DND-41 (cell line): ENCODE measurements at regions not wholly inside any gene's neighbourhood (a gene's known extent, or its start where the extent isn't known, plus 50 kb on each side); places are given as distances from the start of the nearest gene placed in this dataset.
"Not testable (repeated sequence)": the region's sequence is repeated elsewhere in the genome, so short reads cannot be mapped to it uniquely, and the experiment has no call there.

ENCODE experiments used
- ATAC-seq: fragments of 200-7000 bp; cut with Tn5 transposase; 3 replicates; pipeline ENCODE4 v1.9.1; 2021; ENCODE audit warnings: low read depth; ENCODE audit not compliant: insufficient read depth
- DNase-seq: peaks from one replicate; pipeline ENCODE4 v3.0.0-alpha.2; 2020
- H2AFZ ChIP-seq: 2 replicates; pipeline ENCODE4 v1.6.0; 2012; ENCODE audit warnings: low read depth, low read length
- H3K27ac ChIP-seq: 2 replicates; pipeline ENCODE4 v1.5.1; 2012; ENCODE audit warnings: low read length, inconsistent platforms
- H3K27me3 ChIP-seq: fragments of 200-600 bp; sonication (generic); 2 replicates; pipeline ENCODE4 v1.6.0; 2012; ENCODE audit warnings: low read length, mild to moderate bottlenecking, inconsistent platforms; ENCODE audit not compliant: insufficient read depth, poor library complexity
- H3K36me3 ChIP-seq: 2 replicates; pipeline ENCODE4 v1.5.1; 2012; ENCODE audit warnings: low read length, inconsistent platforms; ENCODE audit not compliant: insufficient read depth
- H3K4me1 ChIP-seq: 2 replicates; pipeline ENCODE4 v1.5.1; 2012; ENCODE audit warnings: mild to moderate bottlenecking, low read length; ENCODE audit not compliant: insufficient read depth
- H3K4me2 ChIP-seq: 2 replicates; pipeline ENCODE4 v1.6.0; 2012; ENCODE audit warnings: mild to moderate bottlenecking, moderate library complexity, low read length, inconsistent platforms; ENCODE audit not compliant: insufficient read depth
- H3K4me3 ChIP-seq, 2 experiments: fragments of 200-600 bp in 1 of 2; shearing (Covaris generic) in 1 of 2; 2 replicates each; pipeline ENCODE4 v1.5.1; 2012 to 2016; ENCODE audit warnings: inconsistent platforms in 2 of 2, low read length in 2 of 2, mild to moderate bottlenecking in 2 of 2, low read depth in 1 of 2, moderate library complexity in 1 of 2
- H3K79me2 ChIP-seq: 2 replicates; pipeline ENCODE4 v1.6.0; 2012; ENCODE audit warnings: low read length, inconsistent platforms; ENCODE audit not compliant: insufficient read depth
- H3K9ac ChIP-seq: 2 replicates; pipeline ENCODE4 v1.6.0; 2012; ENCODE audit warnings: low read depth, mild to moderate bottlenecking, inconsistent platforms, low read length, moderate library complexity
- H3K9me3 ChIP-seq: 2 replicates; pipeline ENCODE4 v1.5.1; 2012; ENCODE audit warnings: low read length, moderate library complexity, mild to moderate bottlenecking, inconsistent platforms; ENCODE audit not compliant: insufficient read depth, severe bottlenecking
- H4K20me1 ChIP-seq: 2 replicates; pipeline ENCODE4 v1.6.0; 2012; ENCODE audit warnings: low read length; ENCODE audit not compliant: insufficient read depth
- CTCF ChIP-seq: IDR thresholded peaks from 2 replicates; pipeline ENCODE4 v1.5.1; 2012; ENCODE audit warnings: borderline replicate concordance, low read length, moderate library complexity, mild to moderate bottlenecking; ENCODE audit not compliant: poor library complexity, severe bottlenecking; ENCODE audit errors: extremely low read depth
- EZH2 ChIP-seq: IDR thresholded peaks from 3 replicates; pipeline ENCODE4 v1.6.1; 2012; ENCODE audit warnings: borderline replicate concordance, low read depth, mild to moderate bottlenecking, moderate library complexity, low read length, inconsistent platforms; ENCODE audit not compliant: severe bottlenecking

- no peak overlapping the region for H3K4me3 ChIP-seq
- no peaks in the 10 kb centered on the region for H4K20me1 ChIP-seq
- TF ChIP-seq CTCF = no peak
- TF ChIP-seq EZH2 = no peak
- no peaks in the 10 kb centered on the region for H3K36me3 ChIP-seq
- no peaks in the 10 kb centered on the region for H3K79me2 ChIP-seq
- ATAC-seq = no peak
- H3K27me3 ChIP-seq = peaks cover 8% of the 10 kb centered on the region
- no peak overlapping the region for H3K27ac ChIP-seq
- H3K9me3 ChIP-seq = no peaks in the 10 kb centered on the region
- no peak overlapping the region for H3K4me2 ChIP-seq
- no peak for DNase-seq
- no peaks in the 10 kb centered on the region for H3K4me1 ChIP-seq
- H3K9ac ChIP-seq = no peak overlapping the region
- no peak overlapping the region for H2AFZ ChIP-seq
Observed at GRCh38 chr13:112161521-112162301, 94.8 kb downstream of the SOX1 start.

GRCh38 chr13:112163691-112164660 lies 97.0 kb downstream of the SOX1 start:
- H3K27me3 ChIP-seq = peaks cover 11% of the 10 kb centered on the region
- H3K9me3 ChIP-seq, DNase-seq, H3K4me2 ChIP-seq, H3K4me1 ChIP-seq, H2AFZ ChIP-seq, H3K27ac ChIP-seq, H3K36me3 ChIP-seq, H3K79me2 ChIP-seq, H4K20me1 ChIP-seq, H3K4me3 ChIP-seq, ATAC-seq, H3K9ac ChIP-seq: not testable (repeated sequence)

GRCh38 chr13:112165712-112166111 lies 98.8 kb downstream of the SOX1 start:
- Histone ChIP-seq H3K36me3 (no peaks in the 10 kb centered on the region), H3K9ac (no peak overlapping the region), H3K4me3 (no peak overlapping the region), H3K79me2 (no peaks in the 10 kb centered on the region), H3K27me3 (peaks cover 11% of the 10 kb centered on the region), H4K20me1 (no peaks in the 10 kb centered on the region), H3K4me2 (no peak overlapping the region), H3K27ac (no peak overlapping the region), H3K9me3 (no peaks in the 10 kb centered on the region), H2AFZ (no peak overlapping the region), H3K4me1 (no peaks in the 10 kb centered on the region)
- TF ChIP-seq CTCF (no peak), EZH2 (no peak)
- DNase-seq (no peak), ATAC-seq (no peak)

- no peak for TF ChIP-seq CTCF
- TF ChIP-seq EZH2 = no peak
- Histone ChIP-seq H3K9me3 (no peaks in the 10 kb centered on the region), H3K79me2 (no peaks in the 10 kb centered on the region), H3K4me3 (no peak overlapping the region), H3K27ac (no peak overlapping the region), H3K36me3 (no peaks in the 10 kb centered on the region), H3K4me1 (no peaks in the 10 kb centered on the region), H4K20me1 (no peaks in the 10 kb centered on the region; the same call in 1 of the 2 replicates), H3K9ac (no peak overlapping the region), H2AFZ (no peak overlapping the region), H3K27me3 (peaks cover 3% of the 10 kb centered on the region), H3K4me2 (no peak overlapping the region)
- ATAC-seq = no peak
- no peak for DNase-seq
Observed at GRCh38 chr13:112168761-112169160, 101.8 kb downstream of the SOX1 start.
